Keratinocyte (primary cell): ENCODE measurements at regions not wholly inside any gene's neighbourhood (a gene's known extent, or its start where the extent isn't known, plus 50 kb on each side); places are given as distances from the start of the nearest gene placed in this dataset.

Source experiments
- DNase-seq: peaks from one replicate; pipeline ENCODE4 v3.0.0-alpha.2; 2011; ENCODE audit warnings: low read depth, missing footprints, low spot score
- FAIRE-seq: peaks from 2 replicates; lab custom pipeline; 2011; peaks lifted over from hg19 to GRCh38; lab: Jason Lieb, UNC
- H2AFZ ChIP-seq: 2 replicates; pipeline ENCODE4 v1.6.0; 2012; ENCODE audit warnings: low read length, control low read depth, inconsistent platforms; ENCODE audit not compliant: control insufficient read depth
- H3K27ac ChIP-seq: 2 replicates; pipeline ENCODE4 v1.5.1; 2011; ENCODE audit warnings: low read length; ENCODE audit not compliant: control insufficient read depth, insufficient read depth
- H3K27me3 ChIP-seq: 3 replicates; pipeline ENCODE4 v1.6.0; 2011; ENCODE audit warnings: low read length; ENCODE audit not compliant: control insufficient read depth, insufficient read depth; ENCODE audit errors: extremely low read depth
- H3K36me3 ChIP-seq, 2 experiments: 2 replicates in 1 of 2; 3 replicates in 1 of 2; pipeline ENCODE4 v1.5.1; 2011; ENCODE audit warnings: low read length in 2 of 2, mild to moderate bottlenecking in 1 of 2; ENCODE audit not compliant: control insufficient read depth in 2 of 2, insufficient read depth in 2 of 2; ENCODE audit errors: extremely low read depth in 1 of 2
- H3K4me1 ChIP-seq: 3 replicates; pipeline ENCODE4 v1.5.1; 2011; ENCODE audit warnings: low read length; ENCODE audit not compliant: control insufficient read depth, insufficient read depth; ENCODE audit errors: extremely low read depth
- H3K4me2 ChIP-seq: 3 replicates; pipeline ENCODE4 v1.6.0; 2011; ENCODE audit warnings: low read depth, low read length; ENCODE audit not compliant: control insufficient read depth, insufficient read depth; ENCODE audit errors: extremely low read depth
- H3K4me3 ChIP-seq, 3 experiments: fragments of 200-600 bp in 1 of 3; sonication (generic) in 1 of 3; 2 replicates in 2 of 3; 3 replicates in 1 of 3; pipeline ENCODE4 v1.5.1; 2011 to 2016; ENCODE audit warnings: low read length in 3 of 3, mild to moderate bottlenecking in 3 of 3, control low read depth in 2 of 3, inconsistent platforms in 1 of 3, low read depth in 1 of 3, mixed read lengths in 1 of 3, mixed run types in 1 of 3, moderate library complexity in 1 of 3; ENCODE audit not compliant: control insufficient read depth in 2 of 3, insufficient read depth in 2 of 3; ENCODE audit errors: extremely low read depth in 1 of 3
- H3K79me2 ChIP-seq: 2 replicates; pipeline ENCODE4 v1.6.0; 2012; ENCODE audit warnings: low read length; ENCODE audit not compliant: control insufficient read depth, insufficient read depth
- H3K9ac ChIP-seq: 3 replicates; pipeline ENCODE4 v1.6.0; 2011; ENCODE audit warnings: low read length; ENCODE audit not compliant: control insufficient read depth, insufficient read depth; ENCODE audit errors: extremely low read depth
- H3K9me1 ChIP-seq: 3 replicates; pipeline ENCODE4 v1.6.0; 2011; ENCODE audit warnings: low read length; ENCODE audit not compliant: control insufficient read depth, insufficient read depth; ENCODE audit errors: extremely low read depth
- H3K9me3 ChIP-seq: 2 replicates; pipeline ENCODE4 v1.5.1; 2012; ENCODE audit warnings: low read depth, low read length; ENCODE audit not compliant: control insufficient read depth
- H4K20me1 ChIP-seq: 3 replicates; pipeline ENCODE4 v1.6.0; 2011; ENCODE audit warnings: low read length; ENCODE audit not compliant: control insufficient read depth, insufficient read depth; ENCODE audit errors: extremely low read depth
- CTCF ChIP-seq, 3 experiments: IDR thresholded peaks in 1 of 3; conservative IDR thresholded peaks in 1 of 3; optimal IDR thresholded peaks in 1 of 3; 2 replicates in 2 of 3; 3 replicates in 1 of 3; pipeline versions ENCODE3 to v1.5.1; 2011; ENCODE audit warnings: low read length in 3 of 3, mild to moderate bottlenecking in 3 of 3, moderate library complexity in 2 of 3, control low read depth in 1 of 3, inconsistent platforms in 1 of 3; ENCODE audit not compliant: insufficient read depth in 2 of 3; ENCODE audit errors: extremely low read depth in 1 of 3
- EZH2 ChIP-seq: IDR thresholded peaks from one replicate; pipeline ENCODE4 v1.6.1; 2012; ENCODE audit warnings: inconsistent platforms, mild to moderate bottlenecking, low read length, moderate library complexity
- dilution Hi-C: fragments of 300-500 bp; cut with MboI; formaldehyde crosslinking; loops from one replicate; pipeline ENCODE4 v1.7.0; 2020; ENCODE audit warnings: low sequenced_read_pairs; ENCODE audit not compliant: extremely low pct_ligation_motif_present

GRCh38 chr10:80952436-80952835 lies 414.7 kb downstream of the SH2D4B start:
- Histone ChIP-seq H3K4me3 (no peak overlapping the region), H3K36me3 (no peaks in the 10 kb centered on the region)
- no peak for FAIRE-seq

DNA sequence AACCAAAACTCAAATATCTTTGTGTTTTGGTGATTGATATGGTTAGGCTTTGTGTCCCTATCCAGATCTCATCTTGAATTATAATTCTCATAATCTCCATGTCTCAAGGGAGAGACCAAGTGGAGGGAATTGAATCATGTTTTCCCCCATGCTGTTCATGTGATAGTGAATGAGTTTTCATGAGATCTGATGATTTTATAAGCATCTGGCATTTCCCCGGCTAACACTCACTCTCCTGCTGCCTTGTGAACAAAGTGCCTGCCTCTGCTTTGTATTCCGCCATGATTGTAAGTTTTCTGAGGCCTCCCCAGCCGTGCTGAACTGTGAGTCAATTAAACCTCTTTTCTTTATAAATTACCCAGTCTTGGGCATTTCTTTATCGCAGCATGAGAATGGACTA lies 419.5 kb downstream of the SH2D4B start:
- DNase-seq (no peak), FAIRE-seq (no peak)
- dilution Hi-C loops = no loop called here
- H3K9me3 ChIP-seq = no peaks in the 10 kb centered on the region
- H3K4me3 ChIP-seq = no peak overlapping the region
- H2AFZ ChIP-seq = no peak overlapping the region
- H3K27me3 ChIP-seq = no peaks in the 10 kb centered on the region
- no peak overlapping the region for H3K4me2 ChIP-seq
- TF ChIP-seq EZH2 (no peak), CTCF (optimal IDR thresholded peaks at IDR 0.05 in 1 of 3, IDR thresholded peaks at IDR 0.05 in 1 of 3, conservative IDR thresholded peaks at IDR 0.05 in 1 of 3; ENCODE audit: extremely low read depth in 1 of 3, insufficient read depth in 2 of 3, low read length in 3 of 3) (no peak)
- no peaks in the 10 kb centered on the region for H4K20me1 ChIP-seq
- no peaks in the 10 kb centered on the region for H3K9me1 ChIP-seq
- no peak overlapping the region for H3K27ac ChIP-seq
- no peak overlapping the region for H3K9ac ChIP-seq
- no peaks in the 10 kb centered on the region for H3K79me2 ChIP-seq
- H3K4me1 ChIP-seq = no peaks in the 10 kb centered on the region
- H3K36me3 ChIP-seq = no peaks in the 10 kb centered on the region

More at GRCh38 chr10:80952436-80952835, 414.7 kb downstream of the SH2D4B start:
- no peak for DNase-seq
- no peaks in the 10 kb centered on the region for H3K27me3 ChIP-seq
- no peaks in the 10 kb centered on the region for H4K20me1 ChIP-seq
- no peak overlapping the region for H3K27ac ChIP-seq
- dilution Hi-C loops = no loop called here
- no peaks in the 10 kb centered on the region for H3K9me3 ChIP-seq
- no peaks in the 10 kb centered on the region for H3K79me2 ChIP-seq
- no peak overlapping the region for H2AFZ ChIP-seq
- no peaks in the 10 kb centered on the region for H3K4me1 ChIP-seq
- H3K9ac ChIP-seq = no peak overlapping the region
- H3K9me1 ChIP-seq = no peaks in the 10 kb centered on the region
- H3K4me2 ChIP-seq = no peak overlapping the region
- TF ChIP-seq EZH2 = no peak
- no peak for TF ChIP-seq CTCF (optimal IDR thresholded peaks at IDR 0.05 in 1 of 3, IDR thresholded peaks at IDR 0.05 in 1 of 3, conservative IDR thresholded peaks at IDR 0.05 in 1 of 3; ENCODE audit: extremely low read depth in 1 of 3, insufficient read depth in 2 of 3, low read length in 3 of 3)
